SIG-M5 (cell line): ENCODE measurements at regions not wholly inside any gene's neighbourhood (a gene's known extent, or its start where the extent isn't known, plus 50 kb on each side); places are given as distances from the start of the nearest gene placed in this dataset.
"Not testable (repeated sequence)": the region's sequence is repeated elsewhere in the genome, so short reads cannot be mapped to it uniquely, and the experiment has no call there.

Source experiments
- DNase-seq: peaks from one replicate; lab custom pipeline; 2025; lab: John Stamatoyannopoulos, UW

- no peak for DNase-seq
Measured at GRCh38 chr4:37555322-37555721, 130.9 kb downstream of the RELL1 start.

GRCh38 chr4:37549866-37550265, 136.3 kb downstream of the RELL1 start:
- not testable (repeated sequence) for DNase-seq

- no peak for DNase-seq
Measured at GRCh38 chr4:37549041-37549440, 137.1 kb downstream of the RELL1 start.

GRCh38 chr4:37546586-37546985, 139.6 kb downstream of the RELL1 start:
- no peak for DNase-seq

- DNase-seq, result no peak
Measured at GRCh38 chr4:37542706-37543105, 143.5 kb downstream of the RELL1 start.

- DNase-seq, result no peak
Measured at GRCh38 chr4:37541956-37542355, 144.2 kb downstream of the RELL1 start.

GRCh38 chr4:37540486-37540885, 145.7 kb downstream of the RELL1 start:
- no peak for DNase-seq

GRCh38 chr4:37538931-37539330, 147.2 kb downstream of the RELL1 start:
- no peak for DNase-seq

- DNase-seq, result no peak
Measured at GRCh38 chr4:37537484-37537883, 148.7 kb downstream of the RELL1 start.

- DNase-seq, result no peak
Measured at GRCh38 chr4:37535872-37536271, 150.3 kb downstream of the RELL1 start.

- DNase-seq, result no peak
Measured at GRCh38 chr4:37533286-37534033, 152.7 kb downstream of the RELL1 start.

GRCh38 chr4:37531151-37531550, 155.0 kb downstream of the RELL1 start:
- DNase-seq, result no peak

- DNase-seq, result no peak
Measured at GRCh38 chr4:37530451-37530850, 155.7 kb downstream of the RELL1 start.

- DNase-seq, result peak; percentile 35
Measured at GRCh38 chr4:37528166-37528885, 157.8 kb downstream of the RELL1 start.

GRCh38 chr4:37524267-37524666, 161.9 kb downstream of the RELL1 start:
- no peak for DNase-seq

GRCh38 chr4:37522996-37523395, 163.2 kb downstream of the RELL1 start:
- DNase-seq, result no peak

GRCh38 chr4:37517326-37517725, 168.8 kb downstream of the RELL1 start:
- no peak for DNase-seq

GRCh38 chr4:37516057-37516775, 170.0 kb downstream of the RELL1 start:
- DNase-seq, result no peak

- DNase-seq, result no peak
Measured at GRCh38 chr4:37510626-37511025, 175.6 kb downstream of the RELL1 start.

- no peak for DNase-seq
Measured at GRCh38 chr4:37503261-37503660, 182.9 kb downstream of the RELL1 start.

- DNase-seq, result no peak
Measured at GRCh38 chr4:37502070-37502469, 184.1 kb downstream of the RELL1 start.
